Heart left ventricle (tissue), 16 donors: ENCODE measurements at regions not wholly inside any gene's neighbourhood (a gene's known extent, or its start where the extent isn't known, plus 50 kb on each side); places are given as distances from the start of the nearest gene placed in this dataset.

Source experiments
- ATAC-seq, 4 donors: fragments of 200-7000 bp; cut with Tn5 transposase; one replicate each; pipeline ENCODE4 v1.9.1; 2020 to 2022; ENCODE audit warnings: moderate library complexity in 4 of 4, mild to moderate bottlenecking in 3 of 4, moderate number of reproducible peaks in 1 of 4
- DNase-seq, 5 donors: peaks; one replicate each; pipeline ENCODE4 v3.0.0-alpha.2; 2020
- H3K27ac ChIP-seq, 12 donors: fragments of 200-600 bp; sonication (generic) in 4 of 12; one replicate each; pipeline versions ENCODE4 v1.5.0 to v1.8.0; 2016 to 2022; ENCODE audit warnings: mild to moderate bottlenecking in 2 of 12
- H3K27me3 ChIP-seq, 9 donors: fragments of 200-600 bp; sonication (generic) in 2 of 9; one replicate each; pipeline versions ENCODE4 v1.5.1 to v1.8.0; 2016 to 2022; ENCODE audit warnings: mild to moderate bottlenecking in 3 of 9
- H3K36me3 ChIP-seq, 9 donors: fragments of 200-600 bp; sonication (generic) in 2 of 9; one replicate each; pipeline versions ENCODE4 v1.5.0 to v1.8.0; 2018 to 2022; ENCODE audit warnings: mild to moderate bottlenecking in 2 of 9
- H3K4me1 ChIP-seq, 12 donors: fragments of 200-600 bp; sonication (generic) in 4 of 12; one replicate each; pipeline versions ENCODE4 v1.5.0 to v1.8.0; 2016 to 2022; ENCODE audit warnings: mild to moderate bottlenecking in 3 of 12
- H3K4me3 ChIP-seq, 12 donors: fragments of 200-600 bp; sonication (generic) in 4 of 12; one replicate each; pipeline versions ENCODE4 v1.5.0 to v1.8.0; 2017 to 2022; ENCODE audit warnings: mild to moderate bottlenecking in 9 of 12, moderate library complexity in 4 of 12
- H3K9me3 ChIP-seq, 12 donors: fragments of 200-600 bp; sonication (generic) in 4 of 12; one replicate each; pipeline versions ENCODE4 v1.5.0 to v1.8.0; 2016 to 2022; ENCODE audit warnings: mild to moderate bottlenecking in 1 of 12
- CTCF ChIP-seq, 12 donors: fragments of 200-600 bp; sonication (generic) in 4 of 12; IDR thresholded peaks; one replicate each; pipeline versions ENCODE4 v1.5.0 to v1.8.0; 2018 to 2022; ENCODE audit warnings: antibody characterized with exemption in 12 of 12, mild to moderate bottlenecking in 5 of 12
- POLR2A ChIP-seq, 2 donors: fragments of 450-650 bp; IDR thresholded peaks; one replicate each; pipeline ENCODE4 v1.6.1; 2017; ENCODE audit warnings: antibody characterized with exemption in 2 of 2, mild to moderate bottlenecking in 2 of 2, moderate library complexity in 2 of 2
- WGBS, 4 donors: extraction: QIAGEN DNeasy Blood & Tissue Kit in 2 of 4; methylation state at CpG; one replicate each; pipeline versions ENCODE4 v1.1.5 to v1.1.7; 2013 to 2018; 5-methylcytosine and 5-hydroxymethylcytosine counted together
- intact Hi-C, 10 donors: fragments of 100-400 bp; cut with DNase I; formaldehyde crosslinking; loops; one replicate each; pipeline versions ENCODE4 v1.11.1 to v1.14.2; 2022
- donor health status: ischemic (EF 13 %, LVEDD 7.1; RV severe dilation, severe dysfunction).
- donor health status: healthy with polysubstance abuse.
- donor health status: DM: no; HTN: yes; CAD: no.
- donor health status: DM: no; HTN: no; CAD: no.
- donor health status: ischemic (EF 25% LVEDD 6.9; RV normal size, moderate dysfunction).
- donor health status: ischemic (EF 25% LVEDD 5.7; RV mildly dilated, moderate dysfunction).
- donor health status: healthy.
- donor health status: DM: yes; HTN: yes; CAD: no.
- donor health status: ischemic (EF 35%, LVEDD 5.7; RV mildly dilated, moderate dysfunction).
- donor health status: nonischemic (EF 11% LVEDD 7.7; RV severe dilation, severe dysfunction).
- donor health status: DM: yes; HTN: yes; CAD: no.
- donor health status: PGD.
- donor health status: ischemic (EF 29% LVEDD 5.4; RV normal size, mild dysfunction).
- donor health status: nonischemic (EF 23%, LVEDD 6.1; RV moderate dilation, normal function).

GRCh38 chr4:62797221-62797620 lies 1597.1 kb downstream of the ADGRL3 start:
- intact Hi-C loops, result no loop called here
- TF ChIP-seq POLR2A (IDR thresholded peaks at IDR 0.05) (no peak), CTCF (IDR thresholded peaks at IDR 0.05) (no peak)
- no peak overlapping the region for H3K4me3 ChIP-seq
- H3K9me3 ChIP-seq, result no peaks in the 10 kb centered on the region
- no peaks in the 10 kb centered on the region for H3K27me3 ChIP-seq
- no peak for ATAC-seq
- H3K27ac ChIP-seq, result no peak overlapping the region
- DNase-seq, result no peak
- H3K36me3 ChIP-seq, result no peaks in the 10 kb centered on the region
- H3K4me1 ChIP-seq, result no peaks in the 10 kb centered on the region
- WGBS, 4 donors, result 74 to 80% (median 76%) methylated on average over 1 of the region's 1 CpG

DNA sequence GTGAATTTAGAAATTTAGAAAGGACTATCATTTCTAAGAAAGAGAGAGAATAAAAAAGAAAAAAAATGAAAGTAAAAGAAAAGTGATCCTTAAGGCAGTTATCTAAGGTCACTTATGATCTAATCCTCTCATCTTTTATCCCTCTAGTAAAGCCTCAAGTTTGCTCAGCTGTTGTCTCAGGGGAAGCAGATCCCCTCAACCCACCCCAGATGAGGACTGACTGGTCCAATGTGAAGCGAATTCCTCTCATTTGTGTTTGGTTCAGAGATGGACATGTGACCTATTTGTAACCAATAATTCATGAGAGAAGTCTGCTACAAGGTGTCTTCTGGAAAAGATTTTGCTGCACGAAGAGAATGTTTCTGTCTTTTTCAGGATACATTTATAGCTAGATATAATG lies 1591.3 kb downstream of the ADGRL3 start:
- Histone ChIP-seq H3K27ac (no peak overlapping the region), H3K27me3 (no peaks in the 10 kb centered on the region), H3K36me3 (no peaks in the 10 kb centered on the region), H3K4me1 (no peaks in the 10 kb centered on the region), H3K4me3 (no peak overlapping the region), H3K9me3 (no peaks in the 10 kb centered on the region)
- intact Hi-C loops, result no loop called here
- ATAC-seq (no peak), DNase-seq (no peak)
- TF ChIP-seq POLR2A (IDR thresholded peaks at IDR 0.05) (no peak), CTCF (IDR thresholded peaks at IDR 0.05) (no peak)
- whole genome bisulfite sequencing, 4 donors, result 61 to 79% (median 69%) methylated on average over 2 of the region's 2 CpGs

DNA sequence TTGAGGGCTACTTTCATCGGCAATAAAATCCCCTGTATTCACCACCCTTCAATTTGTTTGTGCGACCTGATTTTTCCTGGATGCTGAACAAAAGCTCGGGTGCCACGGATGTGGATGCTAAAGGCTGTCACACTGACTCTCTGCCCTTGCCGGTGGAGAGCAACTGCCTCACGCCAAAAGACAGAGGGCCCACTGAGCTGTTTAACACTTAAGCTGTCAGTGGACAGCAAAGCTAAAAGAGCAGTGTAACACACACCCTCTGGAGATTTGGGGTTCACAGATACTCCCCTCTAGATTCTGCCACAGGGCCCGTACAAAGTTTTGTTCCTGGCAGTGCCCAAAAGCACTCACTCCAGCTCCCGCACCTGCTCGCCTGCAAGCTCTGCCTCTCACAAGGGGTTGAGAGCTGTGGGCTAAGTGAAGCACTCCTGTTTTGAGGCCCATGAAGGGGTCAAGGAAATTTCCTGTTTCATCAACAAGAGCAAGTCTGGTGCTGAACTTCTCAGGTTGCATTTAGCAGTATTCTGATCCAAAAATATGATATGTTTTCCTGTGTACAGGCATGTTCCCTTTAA lies 1571.9 kb downstream of the ADGRL3 start:
- TF ChIP-seq CTCF (IDR thresholded peaks at IDR 0.05), result no peak
- no peak for TF ChIP-seq POLR2A (IDR thresholded peaks at IDR 0.05)
- Histone ChIP-seq H3K4me3 (no peak overlapping the region), H3K27ac (no peak overlapping the region), H3K27me3 (no peaks in the 10 kb centered on the region), H3K4me1 (no peaks in the 10 kb centered on the region), H3K9me3 (no peaks in the 10 kb centered on the region), H3K36me3 (no peaks in the 10 kb centered on the region)
- intact Hi-C loops, result no loop called here
- no peak for DNase-seq
- 55 to 61% (median 59%) methylated on average over 9 of the region's 9 CpGs for WGBS, 4 donors
- ATAC-seq, result no peak

- Histone ChIP-seq H3K27me3 (no peaks in the 10 kb centered on the region), H3K9me3 (peaks cover 0 to 2% (median 0%) of the 10 kb centered on the region in 12 donors), H3K27ac (no peak overlapping the region), H3K36me3 (no peaks in the 10 kb centered on the region), H3K4me3 (no peak overlapping the region), H3K4me1 (no peaks in the 10 kb centered on the region)
- intact Hi-C loops, result no loop called here
- TF ChIP-seq POLR2A (IDR thresholded peaks at IDR 0.05) (no peak), CTCF (IDR thresholded peaks at IDR 0.05) (no peak)
- WGBS, 4 donors, result 68 to 83% (median 76%) methylated on average over 6 of the region's 6 CpGs
- ATAC-seq (no peak), DNase-seq (no peak)
These were observed 1540.2 kb downstream of the ADGRL3 start for GRCh38 chr4:62740296-62740695.
